Naive thymus-derived CD4-positive, alpha-beta T cell (primary cell): ENCODE measurements at regions not wholly inside any gene's neighbourhood (a gene's known extent, or its start where the extent isn't known, plus 50 kb on each side); places are given as distances from the start of the nearest gene placed in this dataset.

Experiments
- ATAC-seq: fragments of 150-1000 bp; cut with Tn5 transposase; 2 replicates; pipeline ENCODE4 v1.10.0; 2021; ENCODE audit warnings: mild to moderate bottlenecking, moderate library complexity
- CTCF ChIA-PET: fragments of 350-600 bp; sonication (Branson Sonifier 250); formaldehyde crosslinking; loops from one replicate; lab custom pipeline; 2021; ENCODE audit warnings: antibody characterized with exemption; lab: Charles Lee
- POLR2A ChIA-PET: fragments of 350-600 bp; sonication (Branson Sonifier 250); formaldehyde crosslinking; loops from one replicate; lab custom pipeline; 2021; ENCODE audit warnings: antibody characterized with exemption, inconsistent platforms; lab: Charles Lee
- DNase-seq, 9 donors: peaks; one replicate each; pipeline versions ENCODE4 v3.0.0 to v3.0.0-alpha.2; 2020 to 2022; ENCODE audit warnings: mixed read lengths in 1 of 9
- H3K27ac ChIP-seq: one replicate; pipeline ENCODE4 v1.7.0; 2013; ENCODE audit warnings: mild to moderate bottlenecking, low read depth, low read length, moderate library complexity
- H3K27me3 ChIP-seq, 2 donors: one replicate each; pipeline ENCODE4 v1.7.0; 2013; ENCODE audit warnings: low read length in 2 of 2, mild to moderate bottlenecking in 2 of 2, moderate library complexity in 2 of 2; ENCODE audit not compliant: control insufficient read depth in 2 of 2, insufficient read depth in 2 of 2
- H3K36me3 ChIP-seq, 3 experiments: 1 replicate in 2 of 3; 2 replicates in 1 of 3; pipeline ENCODE4 v1.7.0; 2013; ENCODE audit warnings: low read length in 3 of 3, mild to moderate bottlenecking in 3 of 3, moderate library complexity in 1 of 3; ENCODE audit not compliant: insufficient read depth in 3 of 3, control insufficient read depth in 2 of 3
- H3K4me1 ChIP-seq, 2 donors: one replicate each; pipeline ENCODE4 v1.7.0; 2013; ENCODE audit warnings: low read length in 2 of 2, mild to moderate bottlenecking in 2 of 2, moderate library complexity in 1 of 2; ENCODE audit not compliant: control insufficient read depth in 2 of 2, insufficient read depth in 2 of 2
- H3K4me3 ChIP-seq: 2 replicates; pipeline ENCODE4 v1.7.0; 2013; ENCODE audit warnings: mild to moderate bottlenecking, low read length
- H3K9me3 ChIP-seq, 3 experiments: 1 replicate in 2 of 3; 2 replicates in 1 of 3; pipeline ENCODE4 v1.7.0; 2013; ENCODE audit warnings: low read length in 3 of 3; ENCODE audit not compliant: control insufficient read depth in 2 of 3
- H3K27ac Mint-ChIP-seq, 9 donors: one replicate each; pipeline ENCODE4 v1.8.0; 2020 to 2022; ENCODE audit warnings: mixed read lengths in 9 of 9, mild to moderate bottlenecking in 8 of 9, moderate library complexity in 5 of 9, inconsistent platforms in 2 of 9
- H3K27me3 Mint-ChIP-seq, 5 donors: one replicate each; pipeline ENCODE4 v1.8.0; 2021 to 2022; ENCODE audit warnings: mixed read lengths in 5 of 5, mild to moderate bottlenecking in 1 of 5
- H3K36me3 Mint-ChIP-seq, 5 donors: one replicate each; pipeline ENCODE4 v1.8.0; 2020 to 2022; ENCODE audit warnings: mixed read lengths in 5 of 5, mild to moderate bottlenecking in 3 of 5, inconsistent platforms in 1 of 5
- H3K4me1 Mint-ChIP-seq, 7 donors: one replicate each; pipeline ENCODE4 v1.8.0; 2020 to 2022; ENCODE audit warnings: mixed read lengths in 7 of 7, mild to moderate bottlenecking in 3 of 7, inconsistent platforms in 1 of 7
- H3K4me3 Mint-ChIP-seq, 10 donors: one replicate each; pipeline ENCODE4 v1.8.0; 2020 to 2022; ENCODE audit warnings: mild to moderate bottlenecking in 10 of 10, mixed read lengths in 10 of 10, moderate library complexity in 6 of 10, inconsistent platforms in 2 of 10
- H3K9me3 Mint-ChIP-seq, 11 donors: one replicate each; pipeline ENCODE4 v1.8.0; 2020 to 2022; ENCODE audit warnings: mixed read lengths in 11 of 11, mild to moderate bottlenecking in 4 of 11, inconsistent platforms in 1 of 11, moderate library complexity in 1 of 11
- intact Hi-C, 2 donors: fragments of 100-400 bp; cut with micrococcal nuclease; formaldehyde crosslinking; loops; one replicate each; pipeline ENCODE4 v1.15.1; 2023

DNA sequence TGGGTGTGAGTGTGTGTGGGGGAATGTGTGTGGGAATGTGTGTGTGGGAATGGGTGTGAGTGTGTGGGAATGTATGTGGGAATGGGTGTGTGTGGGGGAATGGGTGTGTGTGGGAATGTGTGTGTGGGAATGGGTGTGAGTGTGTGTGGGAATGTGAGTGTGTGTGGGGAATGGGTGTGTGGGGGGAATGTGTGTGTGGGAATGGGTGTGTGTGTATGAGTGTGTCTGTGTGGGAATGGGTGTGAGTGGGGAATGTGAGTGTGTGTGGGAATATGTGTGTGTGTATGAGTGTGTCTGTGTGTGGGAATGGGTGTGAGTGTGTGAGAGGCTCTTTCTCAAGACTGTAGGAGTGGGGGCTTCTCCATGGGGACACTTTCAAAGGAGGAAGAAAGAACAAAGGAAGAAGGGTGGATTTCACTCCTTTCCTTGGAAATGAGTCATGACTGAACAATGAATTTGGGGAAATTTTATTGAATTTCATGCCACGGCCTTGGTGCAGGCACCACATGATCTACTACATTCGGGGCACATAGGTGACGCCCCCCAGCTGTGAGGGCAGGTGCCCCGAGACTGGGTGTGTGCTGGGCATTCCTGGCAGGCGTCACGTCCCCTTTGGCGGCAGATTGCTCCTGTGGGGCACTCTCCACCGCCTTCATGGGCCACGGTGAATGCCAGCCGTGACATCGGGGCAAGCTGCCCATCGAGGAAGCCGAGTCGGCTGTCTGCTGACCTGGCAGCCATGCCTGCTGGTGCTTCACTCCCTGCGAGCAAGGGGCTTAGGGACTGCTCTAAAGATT is 88.8 kb upstream of the INSIG1 start:
- DNase-seq: no peak
- POLR2A ChIA-PET: no interaction called here
- Mint-ChIP-seq H3K4me3 (no peak overlapping the region), H3K36me3 (peaks cover 0 to 10% (median 0%) of the 10 kb centered on the region in 5 donors), H3K9me3 (peaks cover 0 to 10% (median 0%) of the 10 kb centered on the region in 11 donors), H3K4me1 (peaks cover 19 to 30% (median 21%) of the 10 kb centered on the region in 7 donors), H3K27me3 (no peaks in the 10 kb centered on the region), H3K27ac (peak overlapping the region in 1 of 9 donors; percentile 7)
- CTCF ChIA-PET: no interaction called here
- peaks cover 8 to 11% of the 10 kb centered on the region in 2 donors for H3K4me1 ChIP-seq
- no peaks in the 10 kb centered on the region for H3K9me3 ChIP-seq
- H3K27me3 ChIP-seq: no peaks in the 10 kb centered on the region
- intact Hi-C loops: loop anchor here in 1 of 2 donors (10.0 kb wide), 1 partner anchor 1686 kb away; the partner anchor contains the start of gene LMBR1
- no peak overlapping the region for H3K27ac ChIP-seq
- ATAC-seq: no peak
- no peaks in the 10 kb centered on the region for H3K36me3 ChIP-seq
- no peak overlapping the region for H3K4me3 ChIP-seq

DNA sequence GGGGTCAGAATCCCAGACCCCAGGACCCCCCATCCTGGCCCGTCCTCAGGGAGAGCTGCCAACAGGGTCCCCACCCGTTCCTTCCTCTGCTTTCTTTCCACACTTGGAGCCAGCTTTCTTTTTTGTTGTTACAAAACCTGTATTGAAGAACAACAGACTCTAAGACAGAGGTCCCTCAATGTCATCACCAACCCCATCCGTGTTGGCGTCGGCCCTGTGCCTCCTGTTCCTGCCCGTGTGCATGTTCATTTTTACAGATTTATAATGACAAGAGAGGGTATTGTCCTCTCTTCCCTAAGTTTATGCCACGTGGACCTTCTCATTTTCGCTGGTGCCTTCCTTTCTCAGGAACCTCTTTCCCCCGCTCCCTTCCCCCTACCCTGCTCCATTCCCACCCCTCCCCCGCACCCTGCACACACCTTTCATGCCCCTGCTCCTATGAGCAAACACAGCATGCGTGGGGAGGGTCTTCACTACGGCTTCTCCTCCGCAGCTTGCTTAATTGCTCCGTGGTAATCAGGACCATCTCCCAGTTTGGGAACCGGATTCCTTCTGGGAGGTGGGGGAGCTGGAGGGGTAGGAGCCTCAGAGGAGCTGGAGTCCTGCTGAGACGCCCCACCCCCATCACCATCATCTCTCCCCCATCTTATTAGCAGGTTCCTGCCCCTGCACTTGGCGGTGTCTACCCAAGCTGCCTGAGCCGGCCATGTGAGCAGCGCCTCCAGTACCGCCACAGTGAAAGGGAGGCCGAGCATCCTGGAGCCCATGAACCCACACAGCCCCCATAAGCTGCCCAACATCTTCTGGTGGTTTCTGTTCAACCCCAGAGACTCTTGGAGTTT is 88.0 kb upstream of the INSIG1 start:
- ChIA-PET CTCF (interaction anchor here (0.7 kb wide), 1 partner anchor 133 kb away, joined by 3 read pairs; no protein-coding TSS in a partner anchor), POLR2A (no interaction called here)
- Mint-ChIP-seq H3K4me3 (no peak overlapping the region), H3K27ac (peak overlapping the region in 2 of 9 donors; percentile 4 to 67), H3K9me3 (peaks cover 0 to 10% (median 0%) of the 10 kb centered on the region in 11 donors), H3K4me1 (peaks cover 19 to 28% (median 21%) of the 10 kb centered on the region in 7 donors), H3K36me3 (peaks cover 0 to 10% (median 0%) of the 10 kb centered on the region in 5 donors), H3K27me3 (peaks cover 0 to 4% (median 0%) of the 10 kb centered on the region in 5 donors)
- DNase-seq (no peak), ATAC-seq (no peak)
- Histone ChIP-seq H3K36me3 (no peaks in the 10 kb centered on the region), H3K9me3 (no peaks in the 10 kb centered on the region), H3K4me3 (no peak overlapping the region), H3K27ac (no peak overlapping the region), H3K4me1 (peaks cover 6 to 11% of the 10 kb centered on the region in 2 donors), H3K27me3 (no peaks in the 10 kb centered on the region)
- intact Hi-C loops: loop anchor here in 1 of 2 donors (10.0 kb wide), 1 partner anchor 1685 kb away; the partner anchor contains the start of gene LMBR1

DNA sequence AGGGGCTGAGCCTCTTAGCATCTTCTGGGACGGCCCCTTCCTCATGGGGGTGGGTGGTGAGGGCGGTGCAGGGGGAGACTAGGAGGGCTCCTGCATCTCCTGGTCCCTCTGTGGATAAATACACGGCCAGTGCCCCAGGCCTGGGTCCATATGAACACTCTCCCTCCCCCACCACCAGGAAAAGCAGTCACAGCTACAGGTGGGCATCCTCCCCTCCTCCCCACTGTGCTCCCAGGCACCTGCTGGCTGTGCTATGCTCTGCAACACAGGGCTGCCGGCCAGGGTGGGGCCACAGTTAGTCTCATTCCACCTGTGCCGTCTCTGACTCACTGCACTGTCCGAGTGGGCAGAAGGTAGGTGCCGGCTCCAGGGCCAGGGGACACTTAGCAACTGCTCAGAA is 87.3 kb upstream of the INSIG1 start:
- ATAC-seq (no peak), DNase-seq (no peak)
- Histone ChIP-seq H3K9me3 (no peaks in the 10 kb centered on the region), H3K36me3 (no peaks in the 10 kb centered on the region), H3K27ac (no peak overlapping the region), H3K4me3 (no peak overlapping the region), H3K4me1 (peaks cover 0 to 11% of the 10 kb centered on the region in 2 donors), H3K27me3 (no peaks in the 10 kb centered on the region)
- CTCF ChIA-PET: interaction anchor here (0.7 kb wide), 1 partner anchor 132 kb away, joined by 3 read pairs; no protein-coding TSS in a partner anchor
- Mint-ChIP-seq H3K27ac (no peak overlapping the region), H3K36me3 (peaks cover 0 to 8% (median 0%) of the 10 kb centered on the region in 5 donors), H3K4me1 (peaks cover 13 to 21% (median 15%) of the 10 kb centered on the region in 7 donors), H3K27me3 (peaks cover 0 to 4% (median 0%) of the 10 kb centered on the region in 5 donors), H3K9me3 (peaks cover 0 to 10% (median 0%) of the 10 kb centered on the region in 11 donors), H3K4me3 (no peak overlapping the region)
- intact Hi-C loops: no loop called here
- POLR2A ChIA-PET: interaction anchor here (2.0 kb wide), 1 partner anchor 89 kb away, joined by 5 read pairs; no protein-coding TSS in a partner anchor

DNA sequence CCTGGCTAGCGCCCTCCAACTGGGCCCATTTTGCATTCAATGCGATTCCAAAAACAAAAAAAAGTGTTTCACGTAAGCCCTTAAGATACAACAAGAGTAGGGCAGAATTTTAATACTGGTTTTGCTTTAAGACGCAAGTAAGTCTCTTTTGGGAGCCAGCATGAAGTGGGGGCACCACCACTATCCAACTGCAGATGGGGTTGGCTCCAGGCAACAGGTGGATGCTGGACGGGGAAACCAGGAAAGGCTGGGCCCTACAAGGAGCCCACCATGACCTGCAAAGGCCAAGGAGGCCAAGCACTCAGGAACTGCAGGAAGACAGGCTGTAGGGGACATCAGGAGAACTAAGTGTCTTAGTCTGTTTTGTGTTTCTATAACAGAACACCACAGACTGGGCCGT is 86.5 kb upstream of the INSIG1 start:
- Histone ChIP-seq H3K27me3 (no peaks in the 10 kb centered on the region), H3K4me1 (peaks cover 0 to 7% of the 10 kb centered on the region in 2 donors), H3K9me3 (no peaks in the 10 kb centered on the region), H3K27ac (no peak overlapping the region), H3K36me3 (no peaks in the 10 kb centered on the region), H3K4me3 (no peak overlapping the region)
- Mint-ChIP-seq H3K4me1 (peaks cover 5 to 16% (median 7%) of the 10 kb centered on the region in 7 donors), H3K4me3 (no peak overlapping the region), H3K27me3 (peaks cover 0 to 6% (median 0%) of the 10 kb centered on the region in 5 donors), H3K9me3 (peaks cover 0 to 10% (median 0%) of the 10 kb centered on the region in 11 donors), H3K27ac (no peak overlapping the region), H3K36me3 (peaks cover 0 to 4% (median 0%) of the 10 kb centered on the region in 5 donors)
- CTCF ChIA-PET: no interaction called here
- DNase-seq (no peak), ATAC-seq (no peak)
- POLR2A ChIA-PET: interaction anchor here (2.0 kb wide), 1 partner anchor 88 kb away, joined by 5 read pairs; no protein-coding TSS in a partner anchor
- intact Hi-C loops: no loop called here

GRCh38 chr7:155211761-155212160 is 85.9 kb upstream of the INSIG1 start:
- H3K4me3 Mint-ChIP-seq: no peak overlapping the region
- peaks cover 0 to 10% (median 0%) of the 10 kb centered on the region in 11 donors for H3K9me3 Mint-ChIP-seq
- Histone ChIP-seq H3K27ac (no peak overlapping the region), H3K4me1 (peaks cover 0 to under 1% of the 10 kb centered on the region in 2 donors), H3K4me3 (no peak overlapping the region), H3K36me3 (no peaks in the 10 kb centered on the region), H3K9me3 (no peaks in the 10 kb centered on the region), H3K27me3 (no peaks in the 10 kb centered on the region)
- ChIA-PET CTCF (no interaction called here), POLR2A (interaction anchor here (1.0 to 2.0 kb wide), 2 partner anchors 85 to 87 kb away, joined by 3 to 5 read pairs; no protein-coding TSS in a partner anchor)
- H3K36me3 Mint-ChIP-seq: peaks cover 0 to 4% (median 0%) of the 10 kb centered on the region in 5 donors
- intact Hi-C loops: no loop called here
- ATAC-seq (no peak), DNase-seq (no peak)
- H3K27ac Mint-ChIP-seq: no peak overlapping the region
- H3K27me3 Mint-ChIP-seq: peaks cover 0 to 6% (median 0%) of the 10 kb centered on the region in 5 donors
- peaks cover 0 to 11% (median 2%) of the 10 kb centered on the region in 7 donors for H3K4me1 Mint-ChIP-seq
